ENCODE measurements at regions not wholly inside any gene's neighbourhood (a gene's known extent, or its start where the extent isn't known, plus 50 kb on each side); places are given as distances from the start of the nearest gene placed in this dataset.
"Not testable (repeated sequence)": the region's sequence is repeated elsewhere in the genome, so short reads cannot be mapped to it uniquely, and the experiment has no call there.

GRCh38 chr3:127044996-127045395, 62.1 kb downstream of the PLXNA1 start:
- Histone ChIP-seq H2AFZ (replicated peaks) (peak overlapping the region; percentile 92), H3K27me3 (no peaks in the 10 kb centered on the region), H3K4me3 (peak overlapping the region; percentile 25), H3K9ac (no peak overlapping the region), H3K79me2 (ENCODE audit: low read depth) (no peaks in the 10 kb centered on the region), H3K27ac (no peak overlapping the region), H3K36me3 (no peaks in the 10 kb centered on the region), H3K9me3 (ENCODE audit: low read depth) (no peaks in the 10 kb centered on the region), H3K4me2 (peak overlapping the region; percentile 49), H3F3A (ENCODE audit: low read depth) (peaks cover 10% of the 10 kb centered on the region), H3K4me1 (peaks cover 10% of the 10 kb centered on the region), H4K20me1 (ENCODE audit: low read depth) (no peaks in the 10 kb centered on the region)
- Mint-ChIP-seq H3K27ac (no peak overlapping the region), H3K27me3 (ENCODE audit: insufficient read depth, low read depth) (peaks cover 15% of the 10 kb centered on the region), H3K9me3 (peaks cover 13% of the 10 kb centered on the region), H3K4me1 (peaks cover 34% of the 10 kb centered on the region), H3K36me3 (no peaks in the 10 kb centered on the region), H3K4me3 (peak overlapping the region; percentile 4)
- peak; percentile 49 for DNase-seq (ENCODE audit: low spot score)
- no peak for TF ChIP-seq EZH2phosphoT487 (IDR thresholded peaks at IDR 0.05)
- no peak for TF ChIP-seq EZH2 (IDR thresholded peaks at IDR 0.05)
- TF ChIP-seq, protein P1, sequence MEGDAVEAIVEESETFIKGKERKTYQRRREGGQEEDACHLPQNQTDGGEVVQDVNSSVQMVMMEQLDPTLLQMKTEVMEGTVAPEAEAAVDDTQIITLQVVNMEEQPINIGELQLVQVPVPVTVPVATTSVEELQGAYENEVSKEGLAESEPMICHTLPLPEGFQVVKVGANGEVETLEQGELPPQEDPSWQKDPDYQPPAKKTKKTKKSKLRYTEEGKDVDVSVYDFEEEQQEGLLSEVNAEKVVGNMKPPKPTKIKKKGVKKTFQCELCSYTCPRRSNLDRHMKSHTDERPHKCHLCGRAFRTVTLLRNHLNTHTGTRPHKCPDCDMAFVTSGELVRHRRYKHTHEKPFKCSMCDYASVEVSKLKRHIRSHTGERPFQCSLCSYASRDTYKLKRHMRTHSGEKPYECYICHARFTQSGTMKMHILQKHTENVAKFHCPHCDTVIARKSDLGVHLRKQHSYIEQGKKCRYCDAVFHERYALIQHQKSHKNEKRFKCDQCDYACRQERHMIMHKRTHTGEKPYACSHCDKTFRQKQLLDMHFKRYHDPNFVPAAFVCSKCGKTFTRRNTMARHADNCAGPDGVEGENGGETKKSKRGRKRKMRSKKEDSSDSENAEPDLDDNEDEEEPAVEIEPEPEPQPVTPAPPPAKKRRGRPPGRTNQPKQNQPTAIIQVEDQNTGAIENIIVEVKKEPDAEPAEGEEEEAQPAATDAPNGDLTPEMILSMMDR (IDR thresholded peaks at IDR 0.05), result no peak

- Histone ChIP-seq H3F3A (ENCODE audit: low read depth) (peaks cover 10% of the 10 kb centered on the region), H3K4me3 (peak overlapping the region; percentile 25), H3K27me3 (no peaks in the 10 kb centered on the region), H3K4me2 (peak overlapping the region; percentile 49), H3K36me3 (no peaks in the 10 kb centered on the region), H3K79me2 (ENCODE audit: low read depth) (no peaks in the 10 kb centered on the region), H3K27ac (no peak overlapping the region), H4K20me1 (ENCODE audit: low read depth) (no peaks in the 10 kb centered on the region), H2AFZ (replicated peaks) (peak overlapping the region; percentile 92), H3K9ac (no peak overlapping the region), H3K4me1 (peaks cover 12% of the 10 kb centered on the region), H3K9me3 (ENCODE audit: low read depth) (no peaks in the 10 kb centered on the region)
- Mint-ChIP-seq H3K4me1 (peaks cover 32% of the 10 kb centered on the region), H3K9me3 (peaks cover 15% of the 10 kb centered on the region), H3K4me3 (peak overlapping the region; percentile 4), H3K27ac (no peak overlapping the region), H3K27me3 (ENCODE audit: insufficient read depth, low read depth) (peaks cover 14% of the 10 kb centered on the region), H3K36me3 (no peaks in the 10 kb centered on the region)
- DNase-seq (ENCODE audit: low spot score), result no peak
- no peak for TF ChIP-seq EZH2phosphoT487 (IDR thresholded peaks at IDR 0.05)
- TF ChIP-seq, protein P1 (IDR thresholded peaks at IDR 0.05), result no peak
- TF ChIP-seq EZH2 (IDR thresholded peaks at IDR 0.05), result no peak
Measured at GRCh38 chr3:127045435-127046045, 62.6 kb downstream of the PLXNA1 start.

DNA sequence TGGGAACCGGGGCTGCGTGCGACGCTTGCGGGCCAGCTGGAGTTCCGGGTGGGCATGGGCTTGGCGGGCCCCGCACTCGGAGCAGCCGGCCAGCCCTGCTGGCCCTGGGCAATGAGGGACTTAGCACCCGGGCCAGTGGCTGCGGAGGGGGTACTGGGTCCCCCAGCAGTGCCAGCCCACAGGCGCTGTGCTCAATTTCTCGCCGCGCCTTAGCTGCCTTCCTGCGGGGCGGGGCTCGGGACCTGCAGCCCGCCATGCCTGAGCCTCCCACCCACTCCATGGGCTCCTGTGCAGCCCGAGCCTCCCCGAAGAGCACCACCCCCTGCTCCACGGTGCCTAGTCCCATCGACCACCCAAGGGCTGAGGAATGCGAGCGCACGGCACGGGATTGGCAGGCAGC, 63.8 kb downstream of the PLXNA1 start:
- not testable (repeated sequence) for H3K9me3 ChIP-seq (ENCODE audit: low read depth); H4K20me1 ChIP-seq (ENCODE audit: low read depth); H3K36me3 Mint-ChIP-seq; H3K4me3 ChIP-seq; H3K27ac Mint-ChIP-seq; DNase-seq (ENCODE audit: low spot score); H3K9ac ChIP-seq; H3K36me3 ChIP-seq; H3K27ac ChIP-seq; H3K79me2 ChIP-seq (ENCODE audit: low read depth); H3F3A ChIP-seq (ENCODE audit: low read depth); H3K4me3 Mint-ChIP-seq; H2AFZ ChIP-seq (replicated peaks); H3K27me3 ChIP-seq; H3K4me2 ChIP-seq
- peaks cover 15% of the 10 kb centered on the region for H3K9me3 Mint-ChIP-seq
- H3K27me3 Mint-ChIP-seq (ENCODE audit: insufficient read depth, low read depth), result peaks cover 11% of the 10 kb centered on the region
- peaks cover 33% of the 10 kb centered on the region for H3K4me1 Mint-ChIP-seq
- peaks cover 19% of the 10 kb centered on the region for H3K4me1 ChIP-seq

- H3K27ac Mint-ChIP-seq, result no peak overlapping the region
- H3K4me1 ChIP-seq, result peaks cover 9% of the 10 kb centered on the region
- H3K79me2 ChIP-seq (ENCODE audit: low read depth), result no peaks in the 10 kb centered on the region
- peaks cover 6% of the 10 kb centered on the region for H3F3A ChIP-seq (ENCODE audit: low read depth)
- H3K27me3 ChIP-seq, result no peaks in the 10 kb centered on the region
- no peak for TF ChIP-seq EZH2phosphoT487 (IDR thresholded peaks at IDR 0.05)
- TF ChIP-seq, protein P1 (IDR thresholded peaks at IDR 0.05), result no peak
- TF ChIP-seq EZH2 (IDR thresholded peaks at IDR 0.05), result no peak
- peaks cover 16% of the 10 kb centered on the region for H3K4me1 Mint-ChIP-seq
- H3K36me3 Mint-ChIP-seq, result no peaks in the 10 kb centered on the region
- H3K27ac ChIP-seq, result no peak overlapping the region
- no peak overlapping the region for H3K4me2 ChIP-seq
- DNase-seq (ENCODE audit: low spot score), result no peak
- H3K4me3 Mint-ChIP-seq, result no peak overlapping the region
- no peaks in the 10 kb centered on the region for H3K36me3 ChIP-seq
- H3K4me3 ChIP-seq, result no peak overlapping the region
- H3K9me3 Mint-ChIP-seq, result peaks cover 15% of the 10 kb centered on the region
- peaks cover 13% of the 10 kb centered on the region for H3K27me3 Mint-ChIP-seq (ENCODE audit: insufficient read depth, low read depth)
- H3K9me3 ChIP-seq (ENCODE audit: low read depth), result no peaks in the 10 kb centered on the region
- H3K9ac ChIP-seq, result no peak overlapping the region
- no peaks in the 10 kb centered on the region for H4K20me1 ChIP-seq (ENCODE audit: low read depth)
- H2AFZ ChIP-seq (replicated peaks), result no peak overlapping the region
Measured at GRCh38 chr3:127049393-127049792, 66.5 kb downstream of the PLXNA1 start.
